ENCODE measurements at regions not wholly inside any gene's neighbourhood (a gene's known extent, or its start where the extent isn't known, plus 50 kb on each side); places are given as distances from the start of the nearest gene placed in this dataset.

GRCh38 chr11:80616070-80616800 lies 1175.4 kb upstream of the TENM4 start:
- no peak for DNase-seq (ENCODE audit: low read depth)

DNA sequence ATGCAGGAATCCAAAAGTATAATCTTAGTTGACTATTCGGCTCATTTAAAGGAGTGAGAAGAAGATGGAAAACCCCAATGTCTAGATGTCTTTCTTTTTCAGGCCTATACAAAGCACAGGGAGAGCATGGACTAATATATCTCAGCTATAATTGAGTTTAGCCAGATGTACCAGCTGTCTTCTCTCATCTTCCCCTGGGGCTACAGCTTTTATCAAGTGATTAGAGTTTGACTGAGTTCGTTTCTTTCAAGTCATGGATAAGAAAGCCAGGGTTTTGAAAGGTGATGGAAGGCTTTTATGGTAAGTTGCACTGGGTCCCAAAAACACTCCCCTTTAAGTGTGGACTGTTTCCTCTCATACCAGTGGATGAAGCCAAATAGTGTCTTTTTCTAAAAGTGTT lies 1172.8 kb upstream of the TENM4 start:
- DNase-seq (ENCODE audit: low read depth) = no peak

DNA sequence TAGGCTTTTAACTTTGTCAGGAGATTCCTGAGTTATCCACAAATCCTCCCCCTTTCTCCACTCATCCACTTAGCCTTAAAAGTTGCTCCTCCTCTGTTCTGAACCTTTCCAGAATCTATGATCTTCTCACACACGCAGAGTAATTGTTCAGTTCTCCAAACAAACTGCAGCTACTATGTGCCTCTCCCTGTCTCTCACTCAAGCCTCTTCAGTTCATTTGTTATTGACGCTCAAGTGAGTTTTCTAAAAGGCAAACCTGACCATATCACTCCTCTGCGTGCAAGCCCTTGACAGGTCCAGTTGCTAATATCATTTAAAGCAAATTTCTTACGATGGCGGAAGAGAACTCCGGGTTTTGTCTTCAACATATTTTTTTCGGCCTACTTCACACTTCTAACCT lies 1169.7 kb upstream of the TENM4 start:
- DNase-seq (ENCODE audit: low read depth) = no peak

GRCh38 chr11:80603472-80603871 lies 1162.6 kb upstream of the TENM4 start:
- DNase-seq (ENCODE audit: low read depth) = no peak

- DNase-seq (ENCODE audit: low read depth) = no peak
Observed at GRCh38 chr11:80598905-80599304, 1158.1 kb upstream of the TENM4 start.

GRCh38 chr11:80596291-80596810 lies 1155.5 kb upstream of the TENM4 start:
- no peak for DNase-seq (ENCODE audit: low read depth)

DNA sequence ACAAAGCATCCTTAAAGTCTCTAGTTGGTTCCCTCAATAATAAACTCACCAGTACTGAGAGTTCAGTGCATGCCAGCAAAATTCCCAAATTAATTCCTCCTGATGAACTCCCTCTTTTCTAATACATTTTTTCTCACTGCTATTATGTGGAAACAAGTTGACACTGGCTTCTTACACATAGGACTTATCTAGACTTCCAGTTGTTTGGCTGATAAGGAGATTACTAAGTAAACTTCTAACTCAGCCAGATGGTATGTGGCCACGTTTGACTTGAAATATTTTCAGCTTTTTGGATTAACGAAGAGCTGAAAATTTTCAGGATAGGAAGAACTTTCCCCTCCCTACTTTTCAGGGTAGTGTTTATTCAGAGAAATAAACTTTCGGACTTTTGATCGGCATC lies 1154.2 kb upstream of the TENM4 start:
- DNase-seq (ENCODE audit: low read depth) = no peak

DNA sequence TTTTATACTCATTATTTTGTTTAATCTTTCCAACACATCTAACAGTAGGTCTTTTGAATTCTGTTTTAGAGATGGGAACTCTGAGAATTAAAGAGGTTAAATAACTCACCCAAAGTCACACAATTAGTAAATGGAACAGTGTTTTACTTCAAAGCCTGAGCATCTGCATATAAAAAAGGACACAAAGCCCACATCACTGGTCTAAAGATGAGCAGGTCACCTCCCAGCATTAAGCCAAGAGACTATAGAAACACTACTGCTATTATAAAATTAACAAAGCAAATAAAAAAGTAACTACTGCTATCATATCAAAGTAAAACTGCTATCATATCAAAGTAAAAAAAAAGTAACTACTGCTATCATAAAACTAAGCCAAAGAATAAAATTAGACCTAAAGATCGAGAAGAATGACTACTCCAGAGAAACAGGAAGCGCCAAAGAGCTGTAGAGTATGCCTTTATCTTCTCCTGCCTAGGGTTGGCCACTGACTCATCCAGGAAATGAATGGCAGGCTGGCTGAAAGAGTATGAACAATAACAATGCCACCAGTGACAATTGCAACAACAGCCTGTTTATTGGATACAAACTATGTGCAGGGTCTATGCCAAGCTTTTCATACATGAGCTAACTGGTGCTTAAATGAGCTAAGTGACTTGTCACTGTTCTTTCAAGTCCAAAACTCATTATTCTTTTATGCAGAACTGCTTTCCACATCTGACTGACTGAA lies 1153.0 kb upstream of the TENM4 start:
- DNase-seq (ENCODE audit: low read depth) = no peak

DNA sequence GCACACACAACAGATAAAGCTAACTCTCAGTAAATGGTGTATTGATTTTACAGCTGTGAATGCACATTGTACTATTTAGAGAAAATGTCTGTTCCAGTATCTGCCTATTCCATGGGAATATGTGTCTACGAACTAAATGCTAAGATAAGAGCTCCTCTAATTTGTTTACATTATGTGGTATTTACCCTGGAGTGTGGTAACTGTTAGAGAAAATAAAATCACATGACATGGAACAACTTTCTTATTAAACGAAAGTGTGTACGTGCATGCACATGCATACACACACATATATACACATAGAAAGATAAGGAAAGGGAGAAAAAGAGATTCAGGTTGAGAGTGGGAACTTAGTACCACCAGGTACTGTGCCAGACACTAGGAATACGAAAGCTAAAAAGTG lies 1151.7 kb upstream of the TENM4 start:
- DNase-seq (ENCODE audit: low read depth) = no peak

- DNase-seq (ENCODE audit: low read depth) = no peak
Observed at GRCh38 chr11:80587906-80588305, 1147.1 kb upstream of the TENM4 start.

GRCh38 chr11:80586464-80586863 lies 1145.6 kb upstream of the TENM4 start:
- DNase-seq (ENCODE audit: low read depth) = no peak

GRCh38 chr11:80584661-80585060 lies 1143.8 kb upstream of the TENM4 start:
- DNase-seq (ENCODE audit: low read depth) = no peak

DNA sequence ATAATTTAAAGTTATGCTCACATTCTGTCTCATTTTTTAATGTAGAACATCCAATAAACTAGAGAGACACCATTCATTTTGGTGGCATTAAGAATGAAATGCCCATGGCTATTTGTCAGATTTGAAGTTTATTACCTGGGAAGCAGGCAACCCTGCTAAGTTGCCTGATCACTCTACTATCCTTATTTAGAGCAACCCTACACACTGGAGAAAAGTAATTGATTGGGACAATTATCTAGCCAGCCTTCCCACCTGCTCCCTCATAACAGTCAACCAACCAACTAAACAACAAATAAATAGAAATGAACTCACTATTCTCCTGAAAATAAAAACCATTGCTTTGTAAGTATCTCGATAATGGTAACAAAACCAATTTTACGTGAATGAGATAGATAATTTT lies 1129.0 kb upstream of the TENM4 start:
- no peak for DNase-seq (ENCODE audit: low read depth)

GRCh38 chr11:80565231-80565630 lies 1124.4 kb upstream of the TENM4 start:
- no peak for DNase-seq (ENCODE audit: low read depth)

DNA sequence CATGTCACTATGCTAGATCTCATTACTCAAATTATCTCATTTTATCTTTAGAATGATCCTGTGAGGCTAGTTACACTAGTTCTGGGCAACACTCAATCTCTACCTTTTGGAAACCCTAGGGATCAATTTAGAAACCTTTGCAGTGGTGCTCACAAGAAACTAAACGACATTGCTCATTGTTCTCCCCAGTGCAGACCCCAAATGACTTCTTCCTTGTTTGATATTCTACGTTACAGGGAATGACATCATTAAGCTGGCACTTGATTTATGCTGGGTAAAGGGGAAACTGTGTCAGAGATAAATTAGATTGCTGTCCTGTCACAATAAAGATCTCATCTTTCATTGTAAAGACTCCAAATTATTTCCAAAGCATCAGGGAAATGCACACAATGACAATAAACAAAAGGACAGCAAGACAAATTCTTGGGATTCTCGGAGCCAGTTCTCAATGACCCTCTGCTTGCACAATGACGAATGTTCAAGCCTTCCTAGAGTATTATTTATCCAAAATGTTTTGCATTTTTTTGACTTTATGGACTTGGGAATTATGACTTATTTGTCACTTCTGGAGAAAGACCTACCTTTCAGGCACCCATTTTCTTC lies 1121.8 kb upstream of the TENM4 start:
- no peak for DNase-seq (ENCODE audit: low read depth)

DNA sequence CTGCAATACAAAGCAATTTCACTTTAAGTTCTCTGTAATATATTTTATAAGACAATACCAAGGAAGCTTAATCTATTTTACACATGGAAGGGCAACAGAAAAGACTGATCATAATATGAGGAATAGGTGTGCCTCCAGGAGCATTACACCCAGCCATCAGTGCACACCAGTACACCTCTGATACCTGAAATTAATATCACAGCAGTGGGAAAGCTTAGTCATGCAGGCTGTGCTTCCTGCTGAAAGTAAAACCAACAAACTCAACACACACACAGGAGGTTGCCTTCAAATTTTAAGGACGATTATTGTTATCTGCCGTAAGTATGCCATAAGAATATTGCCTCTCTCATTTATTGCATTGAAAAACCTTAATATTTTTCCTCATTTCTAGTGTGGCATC lies 1119.1 kb upstream of the TENM4 start:
- no peak for DNase-seq (ENCODE audit: low read depth)

DNA sequence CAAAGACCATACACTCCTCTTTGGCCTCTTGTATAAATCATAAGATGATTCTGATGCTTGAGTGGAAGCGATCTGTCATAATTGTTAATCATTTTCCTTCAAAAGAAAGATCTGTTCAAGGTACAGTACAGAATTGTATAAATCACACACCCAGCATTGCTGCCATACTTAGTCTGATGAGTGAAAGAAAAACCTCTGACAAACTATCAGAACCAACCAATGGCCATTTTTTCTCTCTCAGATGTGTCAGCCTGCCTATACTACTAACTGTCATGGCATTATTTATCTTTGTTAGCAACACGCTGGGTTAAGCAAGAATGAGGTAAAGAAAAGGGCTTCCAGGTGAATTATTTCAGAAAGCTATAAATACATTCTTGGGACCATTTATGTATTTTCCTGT lies 1112.7 kb upstream of the TENM4 start:
- DNase-seq (ENCODE audit: low read depth) = no peak

- no peak for DNase-seq (ENCODE audit: low read depth)
Observed at GRCh38 chr11:80542704-80543103, 1101.9 kb upstream of the TENM4 start.

DNA sequence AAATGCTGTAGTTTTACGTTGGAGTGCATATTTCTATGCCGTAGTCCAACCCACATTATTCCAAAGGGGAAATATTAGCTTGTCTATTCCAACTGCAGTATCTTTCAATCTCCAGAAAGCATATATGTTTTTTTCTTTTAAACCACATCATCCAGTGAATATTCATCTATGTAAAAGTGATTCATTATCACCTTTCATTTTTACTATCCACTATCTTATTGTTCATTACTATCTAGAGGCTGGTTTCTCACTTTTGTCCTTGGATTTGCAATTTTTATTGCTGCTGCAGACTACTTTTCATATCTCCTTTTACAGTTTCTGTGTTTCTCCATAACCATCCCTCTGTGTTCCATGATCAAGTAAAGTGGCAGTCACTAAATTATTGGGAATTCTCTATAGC lies 1097.2 kb upstream of the TENM4 start:
- no peak for DNase-seq (ENCODE audit: low read depth)

GRCh38 chr11:80533463-80533862 lies 1092.6 kb upstream of the TENM4 start:
- no peak for DNase-seq (ENCODE audit: low read depth)

- DNase-seq (ENCODE audit: low read depth) = no peak
Observed at GRCh38 chr11:80532633-80533232, 1091.9 kb upstream of the TENM4 start.

DNA sequence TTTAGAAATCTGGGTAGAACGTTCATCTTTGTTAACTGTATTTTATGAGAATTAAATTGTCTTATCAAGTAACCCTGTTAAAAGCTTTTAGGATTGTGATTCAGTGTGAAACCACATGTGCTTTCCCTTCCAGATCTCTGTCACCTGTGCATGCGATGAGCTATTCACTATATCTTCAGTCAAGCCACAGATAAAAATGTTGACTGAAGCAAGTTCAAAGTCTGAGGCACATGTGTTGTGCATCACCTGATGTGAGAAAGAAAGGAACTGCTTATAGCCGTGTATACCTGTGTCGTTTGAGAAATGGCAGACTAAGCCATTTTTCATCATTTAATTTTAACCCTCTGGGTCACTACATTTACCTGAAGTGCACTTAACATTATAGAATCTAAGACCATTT lies 1088.9 kb upstream of the TENM4 start:
- no peak for DNase-seq (ENCODE audit: low read depth)
